Endothelial cell of hepatic sinusoid (primary cell): ENCODE measurements at regions not wholly inside any gene's neighbourhood (a gene's known extent, or its start where the extent isn't known, plus 50 kb on each side); places are given as distances from the start of the nearest gene placed in this dataset.

Experiments
- in situ Hi-C: cut with HindIII; loops from 2 replicates; pipeline ENCODE4 v1.10.0; 2017; ENCODE audit warnings: low sequenced_read_pairs

DNA sequence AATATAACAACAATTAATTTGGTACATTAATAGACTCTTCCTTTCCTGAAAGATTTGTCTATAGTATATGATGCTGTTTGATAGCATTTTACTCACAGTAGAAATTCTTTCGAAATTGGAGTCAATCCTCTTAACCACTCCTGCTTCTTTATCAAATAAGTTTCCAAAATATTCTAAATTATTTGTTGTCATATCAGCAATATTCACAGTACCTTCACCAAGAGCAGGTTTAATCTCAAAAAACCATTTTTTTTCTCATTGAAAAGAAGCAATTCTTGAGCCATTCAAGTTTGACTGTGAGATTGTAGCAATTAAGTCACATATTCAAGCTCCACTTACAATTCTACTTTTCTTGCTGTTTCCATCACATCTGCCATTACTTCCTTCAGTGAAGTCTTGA is 83.5 kb upstream of the PRR16 start:
- in situ Hi-C loops = no loop called here

DNA sequence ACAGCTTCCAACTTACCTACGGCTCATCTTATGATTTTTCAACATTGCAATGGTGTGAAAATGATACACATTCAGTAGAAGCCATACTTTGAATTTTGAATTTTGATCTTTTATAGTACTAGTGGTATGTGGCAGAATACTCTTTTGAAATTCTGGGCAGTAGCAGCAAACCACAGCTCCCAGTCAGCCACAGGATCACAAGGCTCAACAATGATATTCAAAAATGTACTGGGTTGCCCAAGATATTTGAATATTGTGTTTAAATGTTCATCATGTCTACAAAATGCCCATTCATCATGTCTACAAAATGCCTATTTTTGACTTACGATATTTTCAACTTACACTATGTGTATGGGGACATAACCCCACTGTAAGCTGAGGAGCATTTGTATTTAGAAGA is 81.3 kb upstream of the PRR16 start:
- in situ Hi-C loops = no loop called here

DNA sequence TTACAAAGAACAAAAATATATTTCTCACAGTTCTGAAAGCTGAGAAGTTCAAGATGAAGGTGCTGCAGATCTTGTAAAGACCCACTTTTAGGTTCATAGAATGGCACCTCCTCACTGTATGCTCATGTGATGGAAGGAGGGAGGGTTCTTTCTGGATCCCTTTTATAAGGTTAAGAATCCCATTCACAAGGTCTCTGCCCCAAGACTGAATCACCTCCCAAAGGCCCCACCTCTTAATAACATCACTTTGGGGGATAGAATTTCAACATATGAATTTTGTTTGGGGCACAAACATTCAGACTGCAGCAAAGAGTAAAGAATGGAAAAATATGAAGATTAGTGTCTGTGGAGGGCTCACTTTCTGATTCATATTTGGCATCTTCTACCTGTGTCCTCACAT is 77.1 kb upstream of the PRR16 start:
- in situ Hi-C loops = no loop called here

DNA sequence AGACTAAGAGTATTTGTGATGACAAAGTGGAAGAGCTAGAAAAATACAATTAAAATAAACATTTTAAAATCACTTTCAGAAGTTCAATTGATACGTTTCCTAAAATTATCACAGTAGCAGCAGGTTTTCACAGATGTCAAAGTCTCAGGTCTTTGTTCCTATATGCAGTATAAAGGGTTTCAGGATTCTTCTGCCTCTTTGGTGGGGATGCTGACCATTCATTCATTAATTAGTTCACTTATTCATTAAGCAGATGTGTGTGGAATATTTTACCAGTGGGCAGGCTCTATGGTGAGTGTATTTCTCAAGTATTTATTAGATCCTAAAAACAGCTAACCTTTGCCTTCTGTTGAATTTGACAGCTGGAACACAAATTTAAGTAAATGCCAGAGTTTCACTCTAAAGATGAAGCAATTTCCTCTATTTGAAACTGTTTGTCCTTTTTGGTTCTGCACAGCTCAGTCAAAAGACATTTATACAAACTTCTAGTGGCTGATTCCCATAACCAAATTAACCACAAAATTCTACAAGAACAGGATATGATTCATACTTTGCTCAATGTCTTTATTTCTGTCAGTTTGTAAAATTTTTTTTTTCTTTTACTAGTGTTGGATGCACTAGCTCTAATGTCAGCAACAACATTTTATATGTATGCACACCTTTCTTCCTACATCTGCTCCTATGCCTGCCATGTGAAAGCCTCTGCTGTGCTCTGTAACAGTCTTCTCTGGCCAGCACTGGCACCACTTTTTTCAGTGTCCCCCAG is 75.9 kb upstream of the PRR16 start:
- in situ Hi-C loops = no loop called here

DNA sequence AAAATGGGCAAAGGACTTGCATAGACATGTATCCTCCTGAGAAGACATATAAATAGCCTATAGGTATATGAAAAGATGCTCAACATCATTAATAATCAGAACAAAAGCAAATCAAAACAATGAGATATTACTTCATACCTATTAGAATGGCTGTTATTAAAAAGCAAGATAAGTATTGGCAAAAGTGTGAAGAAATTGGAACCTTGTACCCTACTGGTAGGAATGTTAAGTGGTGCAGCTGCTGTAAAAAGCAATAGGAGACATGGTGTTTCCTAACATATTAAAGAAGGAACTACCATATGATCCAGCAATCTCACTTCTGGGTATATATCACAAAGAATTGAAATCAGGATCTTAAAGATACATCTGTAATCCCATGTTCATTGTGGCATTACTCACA is 69.8 kb upstream of the PRR16 start:
- in situ Hi-C loops = loop anchor here (5.0 kb wide), 1 partner anchor 67 kb away; no protein-coding TSS in a partner anchor

DNA sequence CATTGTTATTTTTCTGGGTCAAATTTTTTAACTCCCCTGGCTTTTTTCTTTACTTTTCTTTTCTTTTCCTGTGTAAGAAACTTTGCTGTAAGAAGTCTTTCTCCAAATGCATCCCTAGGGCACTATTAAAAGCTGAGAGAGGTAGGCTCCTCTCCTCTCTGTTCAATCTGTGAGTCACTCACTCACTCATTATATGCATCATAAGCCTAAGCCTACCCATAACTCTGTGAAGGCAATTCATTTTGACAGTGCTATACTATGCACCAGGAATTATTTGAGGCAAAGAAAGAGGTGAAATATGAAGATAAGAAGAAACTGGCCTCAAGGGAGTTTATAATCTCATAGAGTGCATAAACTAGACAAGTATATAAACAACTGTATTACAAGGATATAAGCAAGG is 67.9 kb upstream of the PRR16 start:
- in situ Hi-C loops = no loop called here

DNA sequence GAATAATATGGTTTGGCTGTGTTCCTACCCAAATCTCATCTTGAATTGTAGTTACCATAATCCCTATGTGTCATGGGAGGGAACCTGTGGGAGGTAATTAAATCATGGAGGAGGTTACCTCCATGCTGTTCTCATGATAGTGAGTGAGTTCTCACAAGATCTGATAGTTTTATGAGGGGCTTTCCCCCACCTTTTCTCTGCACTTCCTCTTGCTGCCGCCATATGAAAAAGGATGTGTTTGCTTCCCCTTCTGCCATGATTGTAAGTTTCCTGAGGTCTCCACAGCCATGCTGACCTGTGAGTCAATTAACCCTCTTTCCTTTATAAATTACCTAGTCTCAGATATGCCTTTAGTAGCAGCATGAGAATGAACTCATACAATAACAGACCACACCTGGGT is 63.7 kb upstream of the PRR16 start:
- in situ Hi-C loops = no loop called here

DNA sequence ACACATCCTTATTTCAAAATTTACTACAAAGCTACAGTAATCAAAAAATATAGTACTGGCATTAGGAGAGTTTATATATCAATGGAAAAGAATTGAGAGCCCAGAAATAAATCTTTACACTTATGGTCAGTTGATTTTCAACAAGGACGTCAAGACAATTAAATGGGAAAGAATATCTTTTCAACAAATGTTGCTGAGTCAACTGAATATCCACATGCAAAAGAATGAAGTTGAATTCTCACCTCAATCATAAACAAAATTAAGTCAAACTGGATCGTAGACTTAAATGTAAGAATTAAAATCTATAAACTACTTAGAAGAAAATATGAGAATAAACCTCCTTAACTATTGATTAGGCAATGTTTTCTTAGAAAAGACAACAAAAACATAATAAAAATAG is 61.5 kb upstream of the PRR16 start:
- in situ Hi-C loops = no loop called here

DNA sequence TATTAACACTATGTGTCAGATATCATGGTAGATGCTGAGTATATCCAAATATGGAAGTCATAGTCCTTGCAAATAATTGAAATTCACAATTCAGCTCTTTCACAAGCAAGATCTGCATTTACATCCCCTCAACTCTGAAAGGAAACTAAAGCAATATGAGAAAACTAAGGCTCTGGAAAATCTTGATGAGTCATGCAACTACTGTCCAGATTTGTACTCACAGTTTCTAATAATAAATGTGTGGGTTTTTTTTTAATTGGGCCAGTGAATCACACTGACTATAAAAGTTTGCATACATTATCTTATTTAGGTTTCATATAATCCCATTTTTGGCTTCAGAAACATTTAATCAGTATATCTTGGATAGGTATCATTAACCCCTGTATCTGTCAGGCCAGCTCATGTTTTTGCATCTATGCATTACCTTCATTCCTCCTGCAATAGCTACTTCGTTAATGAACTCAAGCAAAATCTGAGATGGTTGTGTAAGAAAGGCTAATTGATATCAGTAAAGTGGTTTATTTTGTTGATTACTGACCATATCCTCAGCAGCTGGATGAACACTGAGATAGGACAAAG is 58.7 kb upstream of the PRR16 start:
- in situ Hi-C loops = no loop called here

DNA sequence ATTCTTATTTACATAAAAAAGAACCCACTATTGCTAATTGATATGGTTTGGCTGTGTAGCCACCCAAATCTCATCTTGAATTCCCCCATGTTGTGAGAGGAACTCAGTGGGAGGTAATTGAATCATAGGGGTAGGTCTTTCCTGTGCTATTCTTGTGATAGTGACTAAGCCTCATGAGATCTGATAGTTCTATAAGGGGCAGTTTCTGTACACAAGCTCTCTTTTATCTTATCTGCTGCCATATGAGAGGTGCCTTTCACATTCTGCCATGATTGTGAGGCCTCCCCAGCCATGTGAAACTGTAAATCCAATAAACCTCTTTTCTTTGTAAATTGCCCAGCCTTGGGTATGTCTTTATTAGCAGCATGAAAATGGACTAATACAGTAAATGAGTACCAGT is 58.2 kb upstream of the PRR16 start:
- in situ Hi-C loops = no loop called here

DNA sequence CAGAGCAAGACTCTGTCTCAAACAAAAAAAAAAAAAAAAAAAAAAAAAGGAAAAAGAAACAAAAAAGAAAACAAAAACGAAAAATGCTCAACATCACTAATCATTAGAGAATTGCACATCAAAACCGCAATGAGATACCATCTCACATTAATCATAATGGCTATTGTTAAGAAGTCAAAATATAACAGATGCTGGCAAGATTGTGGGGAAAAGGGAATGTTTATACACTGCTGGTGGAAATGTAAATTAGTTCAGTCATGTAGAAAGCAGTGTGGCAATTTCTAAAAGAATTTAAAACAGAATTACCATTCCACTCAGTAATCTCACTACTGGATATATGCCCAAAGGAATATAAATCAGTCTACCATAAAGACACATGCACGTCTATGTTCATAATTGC is 50.4 kb upstream of the PRR16 start:
- in situ Hi-C loops = no loop called here
